ENCODE measurements at regions not wholly inside any gene's neighbourhood (a gene's known extent, or its start where the extent isn't known, plus 50 kb on each side); places are given as distances from the start of the nearest gene placed in this dataset.

DNA sequence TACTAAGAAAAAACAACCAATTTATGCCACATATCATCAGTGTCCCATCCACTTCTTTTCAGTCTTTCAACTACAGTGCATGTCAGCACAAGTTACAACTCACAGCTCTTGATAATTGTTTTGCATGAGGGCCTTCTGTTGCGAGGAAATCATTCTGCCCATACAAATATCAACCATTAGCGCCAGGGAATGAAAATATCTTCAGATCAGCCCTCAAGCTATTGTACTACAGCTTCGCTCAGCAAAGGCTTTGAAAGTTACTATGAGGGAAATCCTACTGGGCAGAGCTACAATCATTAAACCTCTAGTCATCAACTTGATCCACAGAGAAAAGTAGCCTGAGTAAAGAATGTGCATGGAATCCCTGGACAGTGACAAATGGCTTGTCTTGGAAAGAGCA, 1023.6 kb upstream of the HS3ST1 start:
- TF ChIP-seq, protein P1, sequence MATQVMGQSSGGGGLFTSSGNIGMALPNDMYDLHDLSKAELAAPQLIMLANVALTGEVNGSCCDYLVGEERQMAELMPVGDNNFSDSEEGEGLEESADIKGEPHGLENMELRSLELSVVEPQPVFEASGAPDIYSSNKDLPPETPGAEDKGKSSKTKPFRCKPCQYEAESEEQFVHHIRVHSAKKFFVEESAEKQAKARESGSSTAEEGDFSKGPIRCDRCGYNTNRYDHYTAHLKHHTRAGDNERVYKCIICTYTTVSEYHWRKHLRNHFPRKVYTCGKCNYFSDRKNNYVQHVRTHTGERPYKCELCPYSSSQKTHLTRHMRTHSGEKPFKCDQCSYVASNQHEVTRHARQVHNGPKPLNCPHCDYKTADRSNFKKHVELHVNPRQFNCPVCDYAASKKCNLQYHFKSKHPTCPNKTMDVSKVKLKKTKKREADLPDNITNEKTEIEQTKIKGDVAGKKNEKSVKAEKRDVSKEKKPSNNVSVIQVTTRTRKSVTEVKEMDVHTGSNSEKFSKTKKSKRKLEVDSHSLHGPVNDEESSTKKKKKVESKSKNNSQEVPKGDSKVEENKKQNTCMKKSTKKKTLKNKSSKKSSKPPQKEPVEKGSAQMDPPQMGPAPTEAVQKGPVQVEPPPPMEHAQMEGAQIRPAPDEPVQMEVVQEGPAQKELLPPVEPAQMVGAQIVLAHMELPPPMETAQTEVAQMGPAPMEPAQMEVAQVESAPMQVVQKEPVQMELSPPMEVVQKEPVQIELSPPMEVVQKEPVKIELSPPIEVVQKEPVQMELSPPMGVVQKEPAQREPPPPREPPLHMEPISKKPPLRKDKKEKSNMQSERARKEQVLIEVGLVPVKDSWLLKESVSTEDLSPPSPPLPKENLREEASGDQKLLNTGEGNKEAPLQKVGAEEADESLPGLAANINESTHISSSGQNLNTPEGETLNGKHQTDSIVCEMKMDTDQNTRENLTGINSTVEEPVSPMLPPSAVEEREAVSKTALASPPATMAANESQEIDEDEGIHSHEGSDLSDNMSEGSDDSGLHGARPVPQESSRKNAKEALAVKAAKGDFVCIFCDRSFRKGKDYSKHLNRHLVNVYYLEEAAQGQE (IDR thresholded peaks at IDR 0.05; ENCODE audit: low read depth, low read length): no peak
- TF ChIP-seq TAF1 (IDR thresholded peaks at IDR 0.05; ENCODE audit: borderline replicate concordance, low read depth, low read length): no peak
- TF ChIP-seq, protein P2, sequence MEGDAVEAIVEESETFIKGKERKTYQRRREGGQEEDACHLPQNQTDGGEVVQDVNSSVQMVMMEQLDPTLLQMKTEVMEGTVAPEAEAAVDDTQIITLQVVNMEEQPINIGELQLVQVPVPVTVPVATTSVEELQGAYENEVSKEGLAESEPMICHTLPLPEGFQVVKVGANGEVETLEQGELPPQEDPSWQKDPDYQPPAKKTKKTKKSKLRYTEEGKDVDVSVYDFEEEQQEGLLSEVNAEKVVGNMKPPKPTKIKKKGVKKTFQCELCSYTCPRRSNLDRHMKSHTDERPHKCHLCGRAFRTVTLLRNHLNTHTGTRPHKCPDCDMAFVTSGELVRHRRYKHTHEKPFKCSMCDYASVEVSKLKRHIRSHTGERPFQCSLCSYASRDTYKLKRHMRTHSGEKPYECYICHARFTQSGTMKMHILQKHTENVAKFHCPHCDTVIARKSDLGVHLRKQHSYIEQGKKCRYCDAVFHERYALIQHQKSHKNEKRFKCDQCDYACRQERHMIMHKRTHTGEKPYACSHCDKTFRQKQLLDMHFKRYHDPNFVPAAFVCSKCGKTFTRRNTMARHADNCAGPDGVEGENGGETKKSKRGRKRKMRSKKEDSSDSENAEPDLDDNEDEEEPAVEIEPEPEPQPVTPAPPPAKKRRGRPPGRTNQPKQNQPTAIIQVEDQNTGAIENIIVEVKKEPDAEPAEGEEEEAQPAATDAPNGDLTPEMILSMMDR (IDR thresholded peaks at IDR 0.05): no peak
- no peak for TF ChIP-seq TCF12 (IDR thresholded peaks at IDR 0.05)
- TF ChIP-seq EZH2phosphoT487 (IDR thresholded peaks at IDR 0.05; ENCODE audit: borderline replicate concordance, low read depth): no peak
- TF ChIP-seq EP300 (IDR thresholded peaks at IDR 0.05; ENCODE audit: borderline replicate concordance in 1 of 2, low read depth in 1 of 2, low read length in 1 of 2): no peak
- no peak for TF ChIP-seq NRF1 (IDR thresholded peaks at IDR 0.05; ENCODE audit: low read depth, low read length)
- TF ChIP-seq, protein P3, sequence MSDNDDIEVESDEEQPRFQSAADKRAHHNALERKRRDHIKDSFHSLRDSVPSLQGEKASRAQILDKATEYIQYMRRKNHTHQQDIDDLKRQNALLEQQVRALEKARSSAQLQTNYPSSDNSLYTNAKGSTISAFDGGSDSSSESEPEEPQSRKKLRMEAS (IDR thresholded peaks at IDR 0.05; ENCODE audit: low read depth): no peak
- TF ChIP-seq, protein P4, sequence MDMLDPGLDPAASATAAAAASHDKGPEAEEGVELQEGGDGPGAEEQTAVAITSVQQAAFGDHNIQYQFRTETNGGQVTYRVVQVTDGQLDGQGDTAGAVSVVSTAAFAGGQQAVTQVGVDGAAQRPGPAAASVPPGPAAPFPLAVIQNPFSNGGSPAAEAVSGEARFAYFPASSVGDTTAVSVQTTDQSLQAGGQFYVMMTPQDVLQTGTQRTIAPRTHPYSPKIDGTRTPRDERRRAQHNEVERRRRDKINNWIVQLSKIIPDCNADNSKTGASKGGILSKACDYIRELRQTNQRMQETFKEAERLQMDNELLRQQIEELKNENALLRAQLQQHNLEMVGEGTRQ (IDR thresholded peaks at IDR 0.05; ENCODE audit: borderline replicate concordance, low read depth, low read length): no peak
- no peak for TF ChIP-seq YY1 (IDR thresholded peaks at IDR 0.05; ENCODE audit: low read depth)
- no peak for TF ChIP-seq NFIC (IDR thresholded peaks at IDR 0.05; ENCODE audit: borderline replicate concordance)
- TF ChIP-seq FOSL2 (IDR thresholded peaks at IDR 0.05; ENCODE audit: borderline replicate concordance, low read depth): no peak
